Renal cortex interstitium (tissue), 11 donors: ENCODE measurements at regions not wholly inside any gene's neighbourhood (a gene's known extent, or its start where the extent isn't known, plus 50 kb on each side); places are given as distances from the start of the nearest gene placed in this dataset.

ENCODE experiments used
- DNase-seq, 11 donors: peaks; one replicate each; pipeline ENCODE4 v3.0.0-alpha.2; 2013; ENCODE audit warnings: low read depth in 9 of 11, low spot score in 4 of 11; ENCODE audit errors: extremely low read depth in 1 of 11

GRCh38 chr2:187274146-187274545, 173.9 kb downstream of the CALCRL start:
- no peak for DNase-seq

DNA sequence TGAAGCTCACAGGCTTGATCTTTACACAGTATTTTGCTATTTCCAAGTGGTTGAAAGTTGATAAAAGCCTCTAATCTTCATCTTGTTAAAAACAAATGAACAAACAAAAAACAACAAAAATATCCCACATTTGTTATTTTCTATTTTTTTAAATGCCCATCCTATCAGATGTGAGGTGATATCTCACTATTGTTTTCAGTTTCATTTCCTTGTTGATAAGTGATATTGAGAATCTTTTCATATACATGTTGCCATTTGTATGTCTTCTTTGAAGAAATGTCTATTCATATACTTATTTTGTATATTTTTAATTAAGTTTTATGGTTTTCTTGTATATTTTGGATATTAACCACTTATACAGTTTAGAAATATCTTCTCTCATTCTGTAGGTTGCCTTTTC, 175.8 kb downstream of the CALCRL start:
- DNase-seq: no peak

DNA sequence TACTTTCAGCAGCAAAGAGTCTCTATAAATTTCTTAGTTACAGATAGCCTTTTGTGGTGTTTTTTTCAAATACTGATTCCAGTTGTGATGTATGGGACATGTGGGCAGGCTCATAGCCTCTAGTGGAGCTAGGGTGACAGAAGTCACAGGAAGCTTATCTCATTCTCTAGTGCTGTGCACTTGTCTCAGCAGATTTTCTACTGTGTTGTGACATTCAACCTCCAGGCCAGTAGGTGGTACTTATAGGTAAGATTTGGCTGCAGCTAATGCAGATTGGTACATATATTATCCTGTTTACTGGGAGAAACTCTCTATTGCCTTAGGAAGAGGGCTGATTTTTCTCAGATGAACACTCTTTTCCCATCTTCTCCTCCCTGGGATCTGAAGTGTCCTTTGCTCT, 176.2 kb downstream of the CALCRL start:
- DNase-seq: no peak

DNA sequence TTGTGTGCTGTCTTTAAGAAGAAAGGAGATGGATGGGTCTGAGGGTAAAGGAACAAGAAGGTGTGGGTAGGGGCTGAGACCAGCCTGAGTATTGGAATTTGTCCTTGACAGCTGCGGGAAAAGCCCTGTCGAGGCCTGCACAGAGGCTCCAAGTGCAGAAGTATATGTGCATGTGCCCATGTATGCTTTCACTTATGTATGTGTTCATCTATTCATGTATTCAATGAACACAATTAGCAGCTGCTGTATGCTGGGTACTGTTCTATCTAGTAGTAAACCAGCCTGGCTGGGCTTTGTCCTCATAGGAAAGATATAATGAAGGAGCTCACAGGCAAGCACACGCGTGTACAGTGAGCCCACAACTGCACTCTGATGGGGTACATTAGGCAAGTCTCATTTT, 181.4 kb downstream of the CALCRL start:
- DNase-seq: no peak

- DNase-seq: no peak
Observed at GRCh38 chr2:187266147-187266546, 181.9 kb downstream of the CALCRL start.

DNA sequence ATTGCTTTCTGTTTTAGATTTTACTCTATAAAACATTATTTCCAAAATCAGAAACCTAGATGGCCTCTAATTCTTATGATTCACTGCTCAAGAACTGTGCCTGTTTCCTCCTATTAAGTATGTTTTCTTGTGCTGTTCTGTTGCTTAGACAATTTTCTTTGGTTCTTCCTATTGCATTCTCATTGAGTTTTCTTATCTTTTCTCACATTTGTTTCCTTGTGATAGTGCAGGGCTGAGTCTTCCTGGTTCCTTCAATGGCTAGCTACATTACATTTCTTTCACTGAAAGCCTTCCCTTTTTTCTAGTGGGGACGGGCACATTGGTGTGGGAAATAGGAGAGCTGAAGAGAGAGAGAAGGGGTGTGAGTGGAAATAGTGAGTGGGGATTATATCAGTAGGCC, 183.4 kb downstream of the CALCRL start:
- peak in 1 of 11 donors; percentile 0 for DNase-seq

DNA sequence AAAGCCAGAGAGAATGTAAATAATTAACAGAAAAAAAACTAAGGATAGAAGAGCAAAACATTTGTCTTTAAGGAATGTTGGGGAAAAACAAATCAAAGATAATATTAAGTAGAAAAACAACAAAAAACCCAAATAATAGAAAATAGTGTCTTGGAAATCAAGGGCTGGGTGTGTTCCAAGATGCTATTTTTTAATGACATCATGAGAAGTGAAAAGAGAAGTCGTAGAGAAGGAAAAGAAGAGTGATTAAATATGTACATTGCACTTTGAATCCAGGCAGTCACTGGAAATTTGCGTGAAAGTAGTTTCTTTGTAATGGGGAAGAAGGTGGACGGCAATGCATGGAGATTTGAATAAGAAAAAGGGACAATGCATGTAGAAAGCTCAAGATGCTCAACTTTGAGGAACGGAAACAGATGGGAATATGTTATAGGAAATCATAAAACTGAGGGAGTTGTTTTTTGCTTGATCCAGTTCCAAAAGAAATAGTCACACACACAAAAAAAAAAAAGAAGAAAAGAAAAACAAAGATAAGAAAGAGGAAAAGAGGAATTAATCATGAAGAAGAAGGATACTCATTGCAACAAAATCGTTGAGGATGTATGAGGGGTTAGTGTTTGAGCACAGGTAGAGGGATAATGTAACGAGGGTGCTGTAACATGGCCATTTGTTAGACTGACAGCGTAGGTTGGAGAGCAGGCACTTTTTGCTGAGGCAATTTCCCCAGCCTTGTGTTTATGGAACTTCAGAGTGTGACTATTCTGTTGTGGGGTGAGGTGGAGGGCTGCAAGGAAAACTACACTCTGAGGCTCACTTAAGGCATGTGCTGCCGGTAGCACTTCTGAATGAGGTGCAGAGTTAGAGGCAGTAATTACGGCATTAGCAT, 184.1 kb downstream of the CALCRL start:
- peak in 5 of 11 donors; percentile 7 to 27 (median 16) for DNase-seq

DNA sequence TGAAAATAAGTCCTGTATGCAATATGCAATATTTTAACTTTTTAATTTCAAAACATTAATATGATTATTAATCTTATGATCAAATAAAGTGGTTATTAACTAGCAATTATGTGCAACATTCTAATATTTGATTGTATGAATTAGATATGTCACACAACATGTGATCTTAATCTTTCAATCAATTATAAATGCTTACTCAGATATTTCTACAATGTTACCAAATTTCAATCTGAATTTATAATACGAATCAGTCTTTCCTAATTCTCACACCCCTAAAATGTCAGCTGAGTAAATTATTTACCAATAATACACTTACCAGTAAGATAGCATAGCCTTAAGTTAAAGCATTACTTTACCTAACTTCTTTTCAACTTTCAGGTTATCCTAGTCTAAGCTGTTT, 186.3 kb downstream of the CALCRL start:
- DNase-seq: no peak

- DNase-seq: no peak
Observed at GRCh38 chr2:187252063-187252462, 196.0 kb downstream of the CALCRL start.

- no peak for DNase-seq
Observed at GRCh38 chr2:187250137-187250536, 197.9 kb downstream of the CALCRL start.

GRCh38 chr2:187233811-187234210, 214.2 kb downstream of the CALCRL start:
- no peak for DNase-seq

GRCh38 chr2:187232749-187233148, 215.3 kb downstream of the CALCRL start:
- DNase-seq: no peak

DNA sequence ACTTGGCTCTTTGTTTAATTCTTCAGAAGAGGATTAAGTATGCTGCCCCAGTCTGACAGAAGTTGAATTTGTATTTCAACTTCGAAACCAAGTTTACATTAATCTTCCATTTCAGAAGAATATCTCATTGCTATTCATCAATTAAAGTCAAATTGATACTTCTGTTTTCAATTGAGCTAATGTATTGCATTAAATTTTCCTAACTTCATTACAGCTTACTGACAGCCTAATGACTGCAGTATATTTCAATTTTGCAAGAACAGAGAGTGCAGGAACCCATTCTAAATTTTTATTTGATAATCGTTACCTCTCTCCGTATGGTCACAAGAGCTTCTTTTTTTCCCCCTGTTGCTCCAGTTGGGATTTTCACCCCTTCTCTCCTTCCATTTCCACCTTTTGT, 218.0 kb downstream of the CALCRL start:
- no peak for DNase-seq

DNA sequence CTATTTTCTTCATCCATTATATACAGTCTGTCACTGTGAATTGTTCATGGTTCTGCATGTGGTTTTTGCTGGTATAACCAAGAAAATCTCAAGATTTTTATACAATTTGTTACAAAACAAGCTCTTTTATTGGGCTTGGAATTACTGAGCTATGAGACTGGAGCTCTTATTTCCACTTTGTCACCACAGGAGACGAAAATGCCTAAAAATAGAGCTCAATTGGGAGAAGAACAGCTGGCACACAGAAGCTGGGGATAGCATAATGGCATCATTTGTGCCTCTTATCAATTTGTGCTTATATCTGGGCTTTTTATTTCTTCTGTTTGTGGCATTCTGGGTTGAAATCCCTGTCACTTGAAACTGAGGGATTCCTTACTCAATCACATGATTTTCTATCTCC, 219.1 kb downstream of the CALCRL start:
- no peak for DNase-seq

- DNase-seq: no peak
Observed at GRCh38 chr2:187224989-187225388, 223.1 kb downstream of the CALCRL start.

GRCh38 chr2:187220071-187220470, 228.0 kb downstream of the CALCRL start:
- no peak for DNase-seq

DNA sequence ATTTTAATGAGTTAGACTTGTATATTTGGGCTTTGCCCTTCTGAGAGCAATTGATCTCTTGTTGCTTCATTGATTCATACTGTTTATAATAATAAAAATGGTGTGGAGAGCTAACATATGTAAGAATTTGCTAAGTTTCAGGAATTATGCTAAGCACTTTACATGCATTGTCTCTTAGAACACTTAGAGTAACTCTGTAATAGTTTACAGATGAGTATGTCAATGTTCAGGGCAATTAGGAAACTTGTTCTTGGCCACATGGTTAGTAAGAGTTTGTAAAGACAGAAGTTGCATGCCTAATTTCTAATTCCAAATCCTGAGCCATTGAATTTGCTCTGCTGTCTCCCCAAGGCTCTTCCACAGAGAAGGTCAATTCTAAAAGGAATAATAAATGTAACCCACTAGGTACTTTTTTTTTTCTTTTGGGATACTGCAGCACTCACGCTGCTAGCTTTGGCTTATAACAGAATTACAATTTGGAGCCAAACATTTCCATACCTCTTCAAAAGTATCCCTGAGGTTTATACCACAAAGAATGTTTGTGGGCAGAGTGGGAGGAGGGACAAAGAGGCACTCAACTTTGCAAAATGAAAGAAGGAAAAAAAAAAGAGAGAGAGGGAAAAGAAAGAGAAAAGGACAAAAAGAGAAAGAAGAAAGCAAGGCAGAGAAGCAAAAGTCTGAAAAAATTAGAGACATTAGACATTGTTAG, 232.4 kb downstream of the CALCRL start:
- no peak for DNase-seq

DNA sequence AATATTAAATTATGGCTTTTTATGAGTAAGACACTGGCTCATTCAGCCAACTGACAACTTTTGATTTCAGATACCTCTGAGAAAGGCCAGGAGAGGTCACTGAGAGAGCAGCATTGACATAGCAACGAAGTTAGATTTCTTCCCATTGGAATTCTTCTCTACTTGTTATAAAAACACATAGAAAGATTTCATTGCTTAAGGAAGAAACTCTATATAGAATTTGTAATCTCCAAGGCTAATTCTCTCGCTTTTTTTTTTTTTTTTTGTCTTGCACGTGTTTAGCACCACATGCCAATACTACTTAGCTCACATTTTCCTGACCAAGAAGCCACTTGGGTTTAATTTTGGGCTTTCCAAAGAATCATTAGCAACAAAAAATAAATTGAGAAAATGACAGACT, 233.7 kb downstream of the CALCRL start:
- no peak for DNase-seq

- no peak for DNase-seq
Observed at GRCh38 chr2:187213798-187214197, 234.3 kb downstream of the CALCRL start.

GRCh38 chr2:187210726-187211125, 237.3 kb downstream of the CALCRL start:
- DNase-seq: no peak
